ENCODE measurements at regions not wholly inside any gene's neighbourhood (a gene's known extent, or its start where the extent isn't known, plus 50 kb on each side); places are given as distances from the start of the nearest gene placed in this dataset.

DNA sequence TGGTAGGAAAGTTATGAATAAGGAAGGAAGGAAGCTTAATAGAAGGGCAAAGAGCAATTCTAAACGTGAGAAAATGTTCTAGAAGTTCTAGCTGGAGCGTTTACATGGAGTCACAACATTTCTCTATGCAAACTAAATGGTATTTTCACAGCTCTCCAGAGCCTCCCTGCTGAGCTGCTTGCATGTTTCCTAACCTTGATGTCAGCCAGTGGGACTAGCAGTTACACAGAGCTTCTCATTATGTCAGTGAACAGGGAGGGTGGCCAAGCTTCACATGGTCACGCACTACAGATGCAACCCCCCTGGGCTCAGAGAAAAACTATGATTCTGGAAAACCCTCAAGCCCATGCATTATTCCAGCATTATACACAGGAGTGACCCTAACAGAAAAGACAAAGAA lies 153.4 kb upstream of the CCDC150 start:
- TF ChIP-seq, protein P1, sequence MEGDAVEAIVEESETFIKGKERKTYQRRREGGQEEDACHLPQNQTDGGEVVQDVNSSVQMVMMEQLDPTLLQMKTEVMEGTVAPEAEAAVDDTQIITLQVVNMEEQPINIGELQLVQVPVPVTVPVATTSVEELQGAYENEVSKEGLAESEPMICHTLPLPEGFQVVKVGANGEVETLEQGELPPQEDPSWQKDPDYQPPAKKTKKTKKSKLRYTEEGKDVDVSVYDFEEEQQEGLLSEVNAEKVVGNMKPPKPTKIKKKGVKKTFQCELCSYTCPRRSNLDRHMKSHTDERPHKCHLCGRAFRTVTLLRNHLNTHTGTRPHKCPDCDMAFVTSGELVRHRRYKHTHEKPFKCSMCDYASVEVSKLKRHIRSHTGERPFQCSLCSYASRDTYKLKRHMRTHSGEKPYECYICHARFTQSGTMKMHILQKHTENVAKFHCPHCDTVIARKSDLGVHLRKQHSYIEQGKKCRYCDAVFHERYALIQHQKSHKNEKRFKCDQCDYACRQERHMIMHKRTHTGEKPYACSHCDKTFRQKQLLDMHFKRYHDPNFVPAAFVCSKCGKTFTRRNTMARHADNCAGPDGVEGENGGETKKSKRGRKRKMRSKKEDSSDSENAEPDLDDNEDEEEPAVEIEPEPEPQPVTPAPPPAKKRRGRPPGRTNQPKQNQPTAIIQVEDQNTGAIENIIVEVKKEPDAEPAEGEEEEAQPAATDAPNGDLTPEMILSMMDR (IDR thresholded peaks at IDR 0.05; ENCODE audit: low read depth, low read length): no peak
- TF ChIP-seq EZH2phosphoT487 (IDR thresholded peaks at IDR 0.05; ENCODE audit: low read depth): no peak

Data from OCI-LY3 (cell line).